ENCODE measurements at regions not wholly inside any gene's neighbourhood (a gene's known extent, or its start where the extent isn't known, plus 50 kb on each side); places are given as distances from the start of the nearest gene placed in this dataset.
"Not testable (repeated sequence)": the region's sequence is repeated elsewhere in the genome, so short reads cannot be mapped to it uniquely, and the experiment has no call there.

GRCh38 chr4:125784741-125785140 is 470.0 kb downstream of the FAT4 start:
- TF ChIP-seq CTCF (IDR thresholded peaks at IDR 0.05; ENCODE audit: borderline replicate concordance, insufficient read depth, low read depth, low read length), result no peak

DNA sequence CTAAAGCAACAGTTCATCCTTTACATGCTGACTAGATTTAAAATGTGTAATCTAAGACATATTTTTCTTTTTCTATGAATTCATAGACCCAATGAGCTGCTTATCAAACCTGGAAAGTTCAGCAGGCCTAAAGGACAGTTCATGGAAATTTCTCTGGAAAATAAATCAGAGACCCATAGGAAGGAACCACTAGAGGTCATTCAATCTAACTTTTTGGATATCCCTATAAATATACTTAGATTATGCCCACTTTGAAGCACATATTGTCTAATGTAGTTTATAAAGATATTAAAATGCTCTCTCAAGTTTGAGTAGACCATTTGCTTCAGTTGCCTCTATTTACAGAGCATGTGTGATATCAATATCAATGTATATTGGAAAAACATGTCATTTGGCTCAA is 473.0 kb downstream of the FAT4 start:
- no peak for TF ChIP-seq CTCF (IDR thresholded peaks at IDR 0.05; ENCODE audit: borderline replicate concordance, insufficient read depth, low read depth, low read length)

More at GRCh38 chr4:125784741-125785140, 470.0 kb downstream of the FAT4 start:
- no peak overlapping the region for H3K4me3 ChIP-seq (ENCODE audit: low read depth, low read length)

GRCh38 chr4:125789023-125789422 is 474.3 kb downstream of the FAT4 start:
- H3K4me3 ChIP-seq (ENCODE audit: low read depth, low read length), result no peak overlapping the region
- no peak for TF ChIP-seq CTCF (IDR thresholded peaks at IDR 0.05; ENCODE audit: borderline replicate concordance, insufficient read depth, low read depth, low read length)

More for the DNA sequence above, 473.0 kb downstream of the FAT4 start:
- H3K4me3 ChIP-seq (ENCODE audit: low read depth, low read length), result no peak overlapping the region

DNA sequence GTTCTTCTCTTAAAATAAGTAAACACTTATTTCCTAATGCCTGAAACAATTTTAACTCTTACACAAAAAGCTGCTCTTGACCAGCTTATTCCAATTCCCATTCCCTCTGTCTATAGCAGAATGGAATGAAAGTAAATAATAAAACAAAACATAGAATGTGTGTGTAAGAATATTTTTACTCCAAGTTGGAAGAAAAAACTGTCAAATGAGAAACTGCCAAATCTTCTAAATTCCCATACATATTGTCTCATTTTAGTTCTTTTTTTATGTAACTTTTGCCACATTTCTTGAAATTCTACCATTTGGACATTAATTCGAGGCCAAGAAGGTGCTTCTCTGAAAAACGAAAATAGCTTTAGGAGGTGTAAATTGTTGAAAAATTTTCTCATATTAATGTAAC is 477.1 kb downstream of the FAT4 start:
- TF ChIP-seq CTCF (IDR thresholded peaks at IDR 0.05; ENCODE audit: borderline replicate concordance, insufficient read depth, low read depth, low read length), result no peak
- no peak overlapping the region for H3K4me3 ChIP-seq (ENCODE audit: low read depth, low read length)

DNA sequence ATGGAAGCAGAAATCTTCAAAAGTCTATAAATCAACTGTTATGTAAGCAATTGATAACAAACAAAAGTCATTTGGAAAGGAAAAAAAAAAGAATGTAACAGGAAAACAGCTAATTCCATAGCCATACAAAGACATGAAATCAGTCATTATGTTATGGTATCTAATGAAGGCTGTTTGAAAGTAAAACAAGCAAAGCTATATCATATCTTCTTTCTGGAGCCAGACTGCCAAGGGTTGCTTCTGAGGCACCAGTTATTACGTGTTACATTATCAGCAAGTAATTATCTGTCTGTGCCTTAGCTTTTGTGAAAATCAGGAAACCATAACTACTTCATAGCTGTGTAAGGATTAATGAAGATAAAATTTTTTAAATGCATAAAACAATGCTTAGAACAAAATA is 480.2 kb downstream of the FAT4 start:
- no peak for TF ChIP-seq CTCF (IDR thresholded peaks at IDR 0.05; ENCODE audit: borderline replicate concordance, insufficient read depth, low read depth, low read length)
- no peak overlapping the region for H3K4me3 ChIP-seq (ENCODE audit: low read depth, low read length)

- no peak for TF ChIP-seq CTCF (IDR thresholded peaks at IDR 0.05; ENCODE audit: borderline replicate concordance, insufficient read depth, low read depth, low read length)
- H3K4me3 ChIP-seq (ENCODE audit: low read depth, low read length), result no peak overlapping the region
These were observed 481.4 kb downstream of the FAT4 start for GRCh38 chr4:125796138-125796537.

- H3K4me3 ChIP-seq (ENCODE audit: low read depth, low read length), result not testable (repeated sequence)
These were observed 482.9 kb downstream of the FAT4 start for GRCh38 chr4:125797621-125798020.

- TF ChIP-seq CTCF (IDR thresholded peaks at IDR 0.05; ENCODE audit: borderline replicate concordance, insufficient read depth, low read depth, low read length), result no peak
These were observed 486.6 kb downstream of the FAT4 start for GRCh38 chr4:125801373-125801772.

More at GRCh38 chr4:125801373-125801772, 486.6 kb downstream of the FAT4 start:
- H3K4me3 ChIP-seq (ENCODE audit: low read depth, low read length), result no peak overlapping the region

All from GM12875 (cell line).